Hepatocyte (in vitro differentiated cells): ENCODE measurements at regions not wholly inside any gene's neighbourhood (a gene's known extent, or its start where the extent isn't known, plus 50 kb on each side); places are given as distances from the start of the nearest gene placed in this dataset.

Experiments
- EZH2 ChIP-seq: fragments of 200-600 bp; sonication (generic); IDR thresholded peaks from 2 replicates; pipeline ENCODE4 v1.6.1; 2016; ENCODE audit warnings: antibody characterized with exemption, mild to moderate bottlenecking, borderline replicate concordance
- EZH2phosphoT487 ChIP-seq: fragments of 200-600 bp; sonication (generic); IDR thresholded peaks from one replicate; pipeline ENCODE4 v1.6.1; 2018; ENCODE audit warnings: antibody characterized with exemption, mild to moderate bottlenecking, low read depth, moderate library complexity; ENCODE audit not compliant: unreplicated experiment, severe bottlenecking
- TF ChIP-seq, protein P1 (sequence below): fragments of 200-600 bp; sonication (generic); IDR thresholded peaks from 2 replicates; pipeline ENCODE4 v1.5.1; 2016; ENCODE audit warnings: antibody characterized with exemption, mild to moderate bottlenecking; ENCODE audit not compliant: poor library complexity

DNA sequence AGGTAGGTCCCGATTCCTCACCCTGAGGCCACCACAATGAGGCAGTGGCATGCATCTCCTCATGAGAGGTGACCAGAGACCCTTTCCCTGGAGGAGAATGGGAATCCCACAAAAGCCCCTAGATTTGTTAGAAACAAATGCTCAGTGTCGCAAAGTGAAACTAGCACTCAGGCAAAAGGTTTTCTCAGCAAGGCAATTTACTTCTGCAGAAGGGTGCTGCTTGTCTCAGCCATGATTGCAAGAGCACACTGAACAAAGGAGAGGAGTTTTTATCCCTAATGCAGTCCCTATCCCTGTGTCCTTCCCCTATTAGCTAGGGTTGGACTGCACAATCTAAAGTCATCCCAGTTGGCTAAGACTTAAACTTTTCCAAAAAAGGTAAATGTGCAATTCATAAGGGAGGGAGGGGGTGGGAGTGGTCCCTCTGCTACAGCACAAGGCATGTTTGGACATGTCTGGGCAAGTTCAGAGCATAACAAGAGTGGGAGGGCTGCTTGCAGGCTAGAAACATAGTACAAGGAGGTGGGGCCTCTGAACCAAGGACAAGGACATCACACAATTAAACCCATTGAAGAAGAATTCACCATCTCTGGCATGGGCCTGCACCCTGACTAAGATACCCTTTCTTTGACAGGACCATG lies 185.3 kb downstream of the CCNG2 start:
- TF ChIP-seq, protein P1, sequence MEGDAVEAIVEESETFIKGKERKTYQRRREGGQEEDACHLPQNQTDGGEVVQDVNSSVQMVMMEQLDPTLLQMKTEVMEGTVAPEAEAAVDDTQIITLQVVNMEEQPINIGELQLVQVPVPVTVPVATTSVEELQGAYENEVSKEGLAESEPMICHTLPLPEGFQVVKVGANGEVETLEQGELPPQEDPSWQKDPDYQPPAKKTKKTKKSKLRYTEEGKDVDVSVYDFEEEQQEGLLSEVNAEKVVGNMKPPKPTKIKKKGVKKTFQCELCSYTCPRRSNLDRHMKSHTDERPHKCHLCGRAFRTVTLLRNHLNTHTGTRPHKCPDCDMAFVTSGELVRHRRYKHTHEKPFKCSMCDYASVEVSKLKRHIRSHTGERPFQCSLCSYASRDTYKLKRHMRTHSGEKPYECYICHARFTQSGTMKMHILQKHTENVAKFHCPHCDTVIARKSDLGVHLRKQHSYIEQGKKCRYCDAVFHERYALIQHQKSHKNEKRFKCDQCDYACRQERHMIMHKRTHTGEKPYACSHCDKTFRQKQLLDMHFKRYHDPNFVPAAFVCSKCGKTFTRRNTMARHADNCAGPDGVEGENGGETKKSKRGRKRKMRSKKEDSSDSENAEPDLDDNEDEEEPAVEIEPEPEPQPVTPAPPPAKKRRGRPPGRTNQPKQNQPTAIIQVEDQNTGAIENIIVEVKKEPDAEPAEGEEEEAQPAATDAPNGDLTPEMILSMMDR: no peak
- TF ChIP-seq EZH2phosphoT487: no peak
- TF ChIP-seq EZH2: no peak
